T-cell (primary cell): ENCODE measurements at regions not wholly inside any gene's neighbourhood (a gene's known extent, or its start where the extent isn't known, plus 50 kb on each side); places are given as distances from the start of the nearest gene placed in this dataset.

ENCODE experiments used
- ATAC-seq, 4 experiments: fragments of 200-7000 bp in 3 of 4; fragments of 150-1000 bp in 1 of 4; cut with Tn5 transposase; replicated peaks in 1 of 4; 1 replicate in 3 of 4; 2 replicates in 1 of 4; pipeline ENCODE4 v1.10.0; 2021; ENCODE audit warnings: moderate library complexity in 3 of 4, mild to moderate bottlenecking in 2 of 4, moderate number of reproducible peaks in 1 of 4
- CTCF ChIA-PET, 2 donors: fragments of 300-600 bp; sonication (Branson Sonifier 250); formaldehyde crosslinking; loops; one replicate each; lab custom pipeline; 2022; ENCODE audit warnings: antibody characterized with exemption in 2 of 2; lab: Charles Lee
- POLR2A ChIA-PET, 2 donors: fragments of 300-600 bp; sonication (Branson Sonifier 250); formaldehyde crosslinking; loops; one replicate each; lab custom pipeline; 2022; ENCODE audit warnings: antibody characterized with exemption in 2 of 2; lab: Charles Lee
- DNase-seq, 35 experiments: peaks; one replicate each; pipeline versions ENCODE4 v3.0.0 to v3.0.0-alpha.2; 2013 to 2023
- H3K27ac ChIP-seq: one replicate; pipeline ENCODE4 v1.5.1; 2013; ENCODE audit warnings: low read length
- H3K27me3 ChIP-seq, 2 experiments: replicated peaks in 1 of 2; 1 replicate in 1 of 2; 2 replicates in 1 of 2; pipeline versions ENCODE4 v1.6.1 to v1.7.0; 2013; ENCODE audit warnings: low read length in 1 of 2, mixed read lengths in 1 of 2; ENCODE audit not compliant: control insufficient read depth in 2 of 2, insufficient read depth in 2 of 2; ENCODE audit errors: extremely low read depth in 1 of 2
- H3K36me3 ChIP-seq, 2 donors: 1 replicate in 1 of 2; 2 replicates in 1 of 2; pipeline versions ENCODE4 v1.6.1 to v1.7.0; 2013; ENCODE audit warnings: low read length in 1 of 2; ENCODE audit not compliant: control insufficient read depth in 2 of 2, insufficient read depth in 1 of 2; ENCODE audit errors: extremely low read depth in 1 of 2
- H3K4me1 ChIP-seq, 2 experiments: 1 replicate in 1 of 2; 2 replicates in 1 of 2; pipeline versions ENCODE4 v1.6.1 to v1.7.0; 2013; ENCODE audit warnings: low read length in 2 of 2, mixed read lengths in 1 of 2; ENCODE audit not compliant: insufficient read depth in 2 of 2, control insufficient read depth in 1 of 2; ENCODE audit errors: extremely low read depth in 1 of 2
- H3K4me3 ChIP-seq, 2 donors: 1 replicate in 1 of 2; 2 replicates in 1 of 2; pipeline versions ENCODE4 v1.5.1 to v1.7.0; 2013; ENCODE audit warnings: mild to moderate bottlenecking in 2 of 2, low read length in 1 of 2, moderate library complexity in 1 of 2; ENCODE audit not compliant: control insufficient read depth in 1 of 2; ENCODE audit errors: extremely low read depth in 1 of 2
- H3K9me3 ChIP-seq: 2 replicates; pipeline ENCODE4 v1.7.0; 2013
- H3K27ac Mint-ChIP-seq, 2 donors: one replicate each; pipeline ENCODE4 v1.8.0; 2020 to 2021; ENCODE audit warnings: mild to moderate bottlenecking in 2 of 2, mixed read lengths in 2 of 2
- H3K27me3 Mint-ChIP-seq, 2 donors: one replicate each; pipeline ENCODE4 v1.8.0; 2021 to 2022; ENCODE audit warnings: mixed read lengths in 2 of 2
- H3K36me3 Mint-ChIP-seq: one replicate; pipeline ENCODE4 v1.8.0; 2021; ENCODE audit warnings: mixed read lengths
- H3K4me1 Mint-ChIP-seq, 3 donors: one replicate each; pipeline ENCODE4 v1.8.0; 2020 to 2022; ENCODE audit warnings: mixed read lengths in 3 of 3, mild to moderate bottlenecking in 1 of 3
- H3K4me3 Mint-ChIP-seq, 3 donors: one replicate each; pipeline ENCODE4 v1.8.0; 2020 to 2022; ENCODE audit warnings: mild to moderate bottlenecking in 3 of 3, mixed read lengths in 3 of 3, moderate library complexity in 3 of 3
- H3K9me3 Mint-ChIP-seq, 3 donors: one replicate each; pipeline ENCODE4 v1.8.0; 2020 to 2022; ENCODE audit warnings: mixed read lengths in 3 of 3
- WGBS: methylation state at CpG from one replicate; pipeline ENCODE4 v1.1.5; 2013; ENCODE audit warnings: missing lambda C conversion rate; ENCODE audit not compliant: insufficient coverage; 5-methylcytosine and 5-hydroxymethylcytosine counted together

DNA sequence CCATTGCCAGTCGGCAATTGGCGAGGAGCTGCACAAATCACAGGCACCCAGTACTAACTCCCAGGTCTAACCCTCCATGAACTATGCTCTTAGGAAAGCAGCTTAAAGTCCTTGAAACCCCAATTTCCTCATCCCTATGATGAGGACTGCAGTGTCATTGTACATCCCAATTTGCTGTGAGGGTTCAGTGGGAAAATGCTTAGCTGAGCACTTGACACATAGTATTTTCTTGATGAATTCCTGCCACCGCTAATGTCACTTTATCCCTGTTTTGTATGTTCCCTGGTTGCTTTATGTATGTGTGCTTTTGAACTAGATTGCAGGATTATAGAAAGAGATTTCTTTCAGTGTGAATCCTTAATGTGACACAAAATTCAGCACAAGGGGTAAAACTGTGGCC, 161.5 kb upstream of the RBFOX1 start:
- DNase-seq (no peak), ATAC-seq (no peak)
- no peak overlapping the region for H3K27ac Mint-ChIP-seq
- ChIA-PET POLR2A (no interaction called here), CTCF (no interaction called here)
- H3K27me3 Mint-ChIP-seq: no peaks in the 10 kb centered on the region
- H3K36me3 Mint-ChIP-seq: no peaks in the 10 kb centered on the region
- H3K4me3 ChIP-seq: no peak overlapping the region
- H3K27me3 ChIP-seq: no peaks in the 10 kb centered on the region
- H3K9me3 Mint-ChIP-seq: peaks cover 8 to 16% (median 16%) of the 10 kb centered on the region in 3 donors
- no peaks in the 10 kb centered on the region for H3K4me1 Mint-ChIP-seq
- no peaks in the 10 kb centered on the region for H3K4me1 ChIP-seq
- no peak overlapping the region for H3K4me3 Mint-ChIP-seq
- no peaks in the 10 kb centered on the region for H3K36me3 ChIP-seq
- WGBS: 92% methylated on average over 3 of the region's 3 CpGs
- no peaks in the 10 kb centered on the region for H3K9me3 ChIP-seq
- H3K27ac ChIP-seq: no peak overlapping the region

DNA sequence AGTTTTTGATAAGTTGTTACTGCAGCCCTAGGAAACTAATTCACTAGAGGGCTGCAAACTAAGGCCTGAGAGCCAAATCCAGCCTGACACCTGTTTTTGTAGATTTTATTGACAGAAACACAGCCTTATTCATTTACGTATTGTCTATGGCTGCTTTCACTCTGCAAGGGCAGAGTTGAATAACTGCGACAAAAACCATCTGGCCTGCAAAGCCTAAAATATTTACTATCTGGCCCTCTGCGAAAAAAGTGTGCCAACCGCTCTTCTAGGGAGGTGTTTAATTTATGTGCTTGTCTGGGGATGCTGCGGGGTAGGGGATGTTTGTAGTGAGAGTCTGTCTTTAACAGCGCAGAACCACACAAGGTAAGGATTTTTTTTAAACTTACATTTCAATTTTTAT, 165.0 kb upstream of the RBFOX1 start:
- no peak overlapping the region for H3K27ac ChIP-seq
- DNase-seq (no peak), ATAC-seq (no peak)
- no peaks in the 10 kb centered on the region for H3K4me1 Mint-ChIP-seq
- CTCF ChIA-PET: no interaction called here
- no peaks in the 10 kb centered on the region for H3K36me3 Mint-ChIP-seq
- peaks cover 9 to 11% (median 11%) of the 10 kb centered on the region in 3 donors for H3K9me3 Mint-ChIP-seq
- H3K4me3 Mint-ChIP-seq: no peak overlapping the region
- POLR2A ChIA-PET: no interaction called here
- H3K27ac Mint-ChIP-seq: no peak overlapping the region
- no peaks in the 10 kb centered on the region for H3K9me3 ChIP-seq
- no peaks in the 10 kb centered on the region for H3K4me1 ChIP-seq
- H3K27me3 Mint-ChIP-seq: no peaks in the 10 kb centered on the region
- H3K27me3 ChIP-seq: no peaks in the 10 kb centered on the region
- no peak overlapping the region for H3K4me3 ChIP-seq
- WGBS: no CpG with 5 or more reads among the region's 6 CpGs
- H3K36me3 ChIP-seq: no peaks in the 10 kb centered on the region

DNA sequence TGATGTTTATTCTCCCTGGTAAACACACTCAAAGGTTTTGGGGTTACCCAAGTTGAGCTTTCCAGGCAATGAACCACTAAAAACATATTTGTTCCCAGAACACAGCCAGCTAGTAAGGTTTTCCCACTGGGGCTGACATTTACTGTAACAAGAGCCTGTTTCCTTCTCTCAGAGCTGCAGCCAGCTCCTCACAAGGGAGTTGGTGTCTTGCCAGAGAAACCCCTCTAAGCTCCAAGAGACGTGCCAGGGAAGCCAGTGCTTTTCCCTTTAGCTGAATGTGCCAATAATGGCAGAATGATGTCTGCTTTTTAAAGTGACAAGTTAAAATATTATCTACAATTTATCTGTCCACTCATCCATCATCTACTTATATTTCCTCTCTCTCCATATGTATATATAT, 170.8 kb upstream of the RBFOX1 start:
- H3K36me3 Mint-ChIP-seq: no peaks in the 10 kb centered on the region
- WGBS: no CpG with 5 or more reads among the region's 1 CpG
- no peak overlapping the region for H3K27ac Mint-ChIP-seq
- H3K4me3 Mint-ChIP-seq: no peak overlapping the region
- no peak for ATAC-seq
- no peaks in the 10 kb centered on the region for H3K27me3 ChIP-seq
- no peaks in the 10 kb centered on the region for H3K27me3 Mint-ChIP-seq
- H3K4me1 Mint-ChIP-seq: no peaks in the 10 kb centered on the region
- CTCF ChIA-PET: no interaction called here
- POLR2A ChIA-PET: no interaction called here
- H3K9me3 Mint-ChIP-seq: peaks cover 5 to 18% (median 16%) of the 10 kb centered on the region in 3 donors
- no peaks in the 10 kb centered on the region for H3K9me3 ChIP-seq
- no peak overlapping the region for H3K27ac ChIP-seq
- DNase-seq: no peak
- H3K4me3 ChIP-seq: no peak overlapping the region
- no peaks in the 10 kb centered on the region for H3K4me1 ChIP-seq
- no peaks in the 10 kb centered on the region for H3K36me3 ChIP-seq

DNA sequence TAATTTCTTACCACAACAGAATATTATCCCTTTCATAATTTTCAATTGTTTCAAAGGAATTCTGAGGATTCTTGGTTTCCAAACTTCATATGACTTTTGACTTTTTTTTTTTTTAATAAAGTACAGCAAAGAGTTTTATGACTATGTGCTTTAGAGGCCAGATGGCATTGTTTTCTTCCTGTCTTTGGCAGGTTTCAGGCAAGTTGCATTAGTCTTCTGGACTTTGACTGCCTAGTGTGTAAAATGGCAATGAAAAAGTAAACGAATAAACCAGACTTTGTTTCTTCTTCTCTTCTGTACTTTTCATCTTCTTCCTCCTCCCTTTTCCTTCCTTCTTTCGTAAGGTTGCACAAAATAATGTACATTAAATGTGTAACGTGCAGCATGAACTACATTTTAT, 172.6 kb upstream of the RBFOX1 start:
- ATAC-seq (no peak), DNase-seq (no peak)
- Mint-ChIP-seq H3K4me1 (no peaks in the 10 kb centered on the region), H3K4me3 (no peak overlapping the region), H3K9me3 (peaks cover 6 to 22% (median 16%) of the 10 kb centered on the region in 3 donors), H3K27me3 (no peaks in the 10 kb centered on the region), H3K27ac (no peak overlapping the region), H3K36me3 (no peaks in the 10 kb centered on the region)
- no peak overlapping the region for H3K27ac ChIP-seq
- no peaks in the 10 kb centered on the region for H3K27me3 ChIP-seq
- H3K9me3 ChIP-seq: no peaks in the 10 kb centered on the region
- CTCF ChIA-PET: no interaction called here
- H3K4me1 ChIP-seq: no peaks in the 10 kb centered on the region
- H3K36me3 ChIP-seq: no peaks in the 10 kb centered on the region
- POLR2A ChIA-PET: no interaction called here
- WGBS: no CpG with 5 or more reads among the region's 3 CpGs
- no peak overlapping the region for H3K4me3 ChIP-seq

DNA sequence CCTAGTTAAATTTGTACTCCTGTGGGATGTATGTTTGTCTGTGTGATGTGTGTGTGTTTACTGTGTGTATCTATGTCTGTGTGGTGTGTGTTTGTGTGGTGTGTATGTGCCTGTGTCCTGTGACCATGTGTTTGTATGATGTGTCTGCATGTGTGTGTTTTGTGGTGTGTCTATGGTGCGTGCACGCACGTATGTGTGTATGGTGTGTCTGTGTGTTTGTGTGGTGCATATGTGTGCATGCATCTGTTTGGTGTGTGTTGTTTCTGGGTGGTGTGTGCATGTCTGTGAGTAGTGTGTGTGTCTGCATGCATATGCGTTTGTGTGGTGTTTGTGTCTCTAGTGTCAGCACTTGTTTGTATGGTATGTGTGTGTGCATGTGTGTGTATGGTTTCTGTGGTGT, 174.2 kb upstream of the RBFOX1 start:
- H3K27me3 ChIP-seq: no peaks in the 10 kb centered on the region
- H3K4me1 Mint-ChIP-seq: no peaks in the 10 kb centered on the region
- H3K27me3 Mint-ChIP-seq: no peaks in the 10 kb centered on the region
- H3K9me3 Mint-ChIP-seq: peaks cover 6 to 28% (median 20%) of the 10 kb centered on the region in 3 donors
- H3K4me3 Mint-ChIP-seq: no peak overlapping the region
- no peak for ATAC-seq
- H3K36me3 ChIP-seq: no peaks in the 10 kb centered on the region
- no peaks in the 10 kb centered on the region for H3K36me3 Mint-ChIP-seq
- no peak overlapping the region for H3K27ac Mint-ChIP-seq
- H3K9me3 ChIP-seq: no peaks in the 10 kb centered on the region
- no peak overlapping the region for H3K4me3 ChIP-seq
- WGBS: 88% methylated on average over 3 of the region's 4 CpGs
- ChIA-PET CTCF (no interaction called here), POLR2A (no interaction called here)
- no peaks in the 10 kb centered on the region for H3K4me1 ChIP-seq
- no peak for DNase-seq
- H3K27ac ChIP-seq: no peak overlapping the region

DNA sequence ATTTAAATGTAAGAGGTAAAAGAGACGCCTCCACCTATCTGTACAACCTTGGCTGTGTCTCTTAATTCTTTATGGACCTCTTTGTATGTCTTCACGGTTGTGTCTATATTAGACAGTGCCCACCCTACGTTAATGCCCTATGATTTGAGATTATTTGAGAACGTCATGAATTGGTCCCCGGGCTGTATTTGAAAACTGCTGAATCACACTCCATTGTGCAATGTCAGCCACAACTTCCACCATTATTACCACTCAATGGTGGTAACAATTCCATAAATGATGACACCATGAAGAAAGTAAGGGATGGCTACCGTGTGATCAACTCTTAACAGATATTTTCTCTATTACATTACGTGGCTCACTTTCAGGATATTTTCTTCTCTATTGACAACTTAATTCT, 182.4 kb upstream of the RBFOX1 start:
- no peaks in the 10 kb centered on the region for H3K36me3 Mint-ChIP-seq
- no peak for ATAC-seq
- no peak overlapping the region for H3K4me3 ChIP-seq
- H3K27ac Mint-ChIP-seq: no peak overlapping the region
- no peak overlapping the region for H3K27ac ChIP-seq
- no peaks in the 10 kb centered on the region for H3K9me3 ChIP-seq
- no peaks in the 10 kb centered on the region for H3K27me3 ChIP-seq
- H3K4me1 ChIP-seq: no peaks in the 10 kb centered on the region
- DNase-seq: no peak
- WGBS: no CpG with 5 or more reads among the region's 7 CpGs
- POLR2A ChIA-PET: no interaction called here
- H3K36me3 ChIP-seq: no peaks in the 10 kb centered on the region
- H3K9me3 Mint-ChIP-seq: peaks cover 4 to 41% (median 34%) of the 10 kb centered on the region in 3 donors
- H3K27me3 Mint-ChIP-seq: no peaks in the 10 kb centered on the region
- H3K4me3 Mint-ChIP-seq: no peak overlapping the region
- CTCF ChIA-PET: no interaction called here
- H3K4me1 Mint-ChIP-seq: no peaks in the 10 kb centered on the region

DNA sequence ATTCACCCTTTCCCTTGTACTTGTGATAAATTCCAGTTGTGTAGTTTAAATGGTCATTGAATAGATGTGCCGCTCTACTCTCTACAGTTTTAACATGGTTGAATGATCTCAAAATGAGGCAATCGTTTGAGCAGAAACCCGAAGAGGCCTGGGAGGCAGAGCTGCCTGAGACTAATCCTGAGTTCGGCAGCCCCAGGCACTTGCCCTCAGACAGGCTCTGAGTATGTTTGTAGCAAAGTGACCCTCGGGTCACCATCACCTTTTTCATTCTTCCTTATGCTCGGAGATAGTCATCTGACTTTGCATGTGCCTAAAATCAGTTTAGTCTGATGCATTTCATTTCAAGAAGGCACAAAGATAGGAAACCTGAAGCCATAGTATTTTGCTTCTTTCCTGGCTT, 184.0 kb upstream of the RBFOX1 start:
- no peak for DNase-seq
- Histone ChIP-seq H3K27ac (no peak overlapping the region), H3K36me3 (no peaks in the 10 kb centered on the region), H3K9me3 (no peaks in the 10 kb centered on the region), H3K4me1 (no peaks in the 10 kb centered on the region), H3K4me3 (no peak overlapping the region), H3K27me3 (no peaks in the 10 kb centered on the region)
- Mint-ChIP-seq H3K4me1 (no peaks in the 10 kb centered on the region), H3K27me3 (no peaks in the 10 kb centered on the region), H3K36me3 (no peaks in the 10 kb centered on the region), H3K27ac (no peak overlapping the region), H3K9me3 (peaks cover 0 to 34% (median 34%) of the 10 kb centered on the region in 3 donors), H3K4me3 (no peak overlapping the region)
- no peak for ATAC-seq
- ChIA-PET CTCF (no interaction called here), POLR2A (no interaction called here)
- 73% methylated on average over 4 of the region's 6 CpGs for WGBS
